D721Med (cell line): ENCODE measurements at regions not wholly inside any gene's neighbourhood (a gene's known extent, or its start where the extent isn't known, plus 50 kb on each side); places are given as distances from the start of the nearest gene placed in this dataset.

Experiments used
- DNase-seq: peaks from one replicate; pipeline ENCODE4 v3.0.0; 2011; ENCODE audit warnings: low spot score; ENCODE audit not compliant: insufficient read length
- FAIRE-seq: peaks from 2 replicates; lab custom pipeline; 2011; peaks lifted over from hg19 to GRCh38; lab: Jason Lieb, UNC
- CTCF ChIP-seq: IDR thresholded peaks from 2 replicates; pipeline ENCODE4 v1.5.1; 2012; ENCODE audit warnings: mild to moderate bottlenecking, control low read depth; ENCODE audit not compliant: insufficient read depth; ENCODE audit errors: missing control alignments

- no peak for TF ChIP-seq CTCF
- DNase-seq (no peak), FAIRE-seq (no peak)
Observed at GRCh38 chr14:59107819-59108218, 80.6 kb upstream of the DAAM1 start.

- TF ChIP-seq CTCF: no peak
- DNase-seq (no peak), FAIRE-seq (no peak)
Observed at GRCh38 chr14:59116984-59117415, 71.5 kb upstream of the DAAM1 start.

DNA sequence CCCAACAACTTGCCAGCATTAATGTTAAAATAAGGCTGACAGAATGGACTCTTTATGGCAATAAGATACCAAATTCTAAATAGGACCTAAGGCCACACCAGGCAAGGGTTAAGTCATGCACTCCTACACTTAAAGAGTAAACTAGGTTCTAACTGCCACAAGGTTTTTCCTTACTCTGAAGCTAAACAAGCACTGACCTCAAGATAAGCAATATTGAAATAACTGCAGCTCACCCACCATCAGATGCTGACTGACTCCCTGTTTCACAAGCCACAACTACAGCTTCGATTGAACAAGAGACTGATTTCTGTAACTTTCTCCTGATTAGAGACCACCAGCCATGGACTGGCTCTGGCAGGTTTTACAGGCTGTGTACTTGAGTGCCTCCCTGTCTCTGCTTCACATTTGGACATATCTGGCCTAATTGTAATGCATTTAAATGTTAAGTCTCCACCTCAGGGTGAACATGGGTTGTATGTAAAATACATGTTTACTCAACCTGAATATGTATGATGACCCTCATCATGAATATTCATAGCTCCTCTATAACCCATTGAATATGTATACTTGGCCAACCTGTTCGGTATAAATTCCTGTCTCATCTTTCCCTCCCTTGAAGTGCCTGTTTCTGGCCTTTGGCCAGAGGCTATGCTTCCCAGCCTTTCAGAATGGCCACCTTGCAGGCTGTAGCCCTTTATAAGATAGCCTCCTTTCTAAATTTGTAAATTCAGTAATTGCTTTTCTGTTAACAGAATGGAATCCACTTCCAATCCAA, 70.5 kb upstream of the DAAM1 start:
- DNase-seq (no peak), FAIRE-seq (no peak)
- TF ChIP-seq CTCF: no peak

- DNase-seq (no peak), FAIRE-seq (no peak)
- TF ChIP-seq CTCF: no peak
Observed at GRCh38 chr14:59120921-59121320, 67.5 kb upstream of the DAAM1 start.

DNA sequence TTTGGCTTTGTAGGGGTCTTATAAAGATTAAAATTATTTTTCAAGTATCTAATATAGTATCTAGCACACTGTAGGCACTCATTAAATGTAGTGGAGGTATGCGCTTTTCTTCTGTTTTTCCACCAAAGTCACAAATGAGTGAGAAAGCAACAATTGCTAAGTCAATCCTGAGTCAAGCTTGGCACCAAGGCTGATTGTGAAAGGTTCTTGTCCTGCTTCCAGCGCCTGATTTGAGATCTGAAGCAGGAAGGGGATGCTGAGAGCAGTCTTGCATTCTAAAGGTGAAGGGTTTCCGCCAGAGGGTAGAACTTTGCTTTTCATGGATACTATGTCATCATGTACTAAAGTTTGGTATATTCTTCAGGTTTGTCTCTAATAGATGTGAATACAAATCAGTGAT, 64.9 kb upstream of the DAAM1 start:
- FAIRE-seq (no peak), DNase-seq (no peak)
- no peak for TF ChIP-seq CTCF

- peak; percentile 66 for FAIRE-seq
- no peak for DNase-seq
- TF ChIP-seq CTCF: peak; percentile 57
Observed at GRCh38 chr14:59123975-59124374, 64.5 kb upstream of the DAAM1 start.

GRCh38 chr14:59125156-59125555, 63.3 kb upstream of the DAAM1 start:
- no peak for DNase-seq
- FAIRE-seq: no peak

More at GRCh38 chr14:59125156-59125555, 63.3 kb upstream of the DAAM1 start:
- no peak for TF ChIP-seq CTCF
